ENCODE measurements at regions not wholly inside any gene's neighbourhood (a gene's known extent, or its start where the extent isn't known, plus 50 kb on each side); places are given as distances from the start of the nearest gene placed in this dataset.
A peak's percentile ranks its signal among the peaks of the same experiment; 100 is the strongest.
"Not testable (repeated sequence)": the region's sequence is repeated elsewhere in the genome, so short reads cannot be mapped to it uniquely, and the experiment has no call there.

DNA sequence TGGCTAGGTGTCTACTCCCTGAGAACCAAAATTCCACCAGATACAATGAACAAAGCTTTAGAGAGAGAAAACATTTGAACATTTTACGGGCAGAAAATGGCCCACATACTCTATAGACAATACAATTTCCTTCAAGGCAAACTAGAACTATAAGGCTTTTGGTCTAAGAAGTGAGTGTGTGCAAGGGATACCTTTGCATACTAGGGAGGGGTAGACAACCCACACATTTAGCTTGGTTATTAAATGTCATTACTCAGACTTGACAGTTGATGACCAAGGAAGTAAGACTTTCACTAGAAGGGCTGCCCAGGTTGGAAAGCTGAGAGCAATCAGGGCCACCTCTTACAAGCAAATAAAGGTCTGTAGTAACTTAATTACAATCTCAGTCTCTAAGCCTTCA is 64.0 kb upstream of the PLEKHM1 start:
- DNase-seq (ENCODE audit: low read depth): not testable (repeated sequence)

DNA sequence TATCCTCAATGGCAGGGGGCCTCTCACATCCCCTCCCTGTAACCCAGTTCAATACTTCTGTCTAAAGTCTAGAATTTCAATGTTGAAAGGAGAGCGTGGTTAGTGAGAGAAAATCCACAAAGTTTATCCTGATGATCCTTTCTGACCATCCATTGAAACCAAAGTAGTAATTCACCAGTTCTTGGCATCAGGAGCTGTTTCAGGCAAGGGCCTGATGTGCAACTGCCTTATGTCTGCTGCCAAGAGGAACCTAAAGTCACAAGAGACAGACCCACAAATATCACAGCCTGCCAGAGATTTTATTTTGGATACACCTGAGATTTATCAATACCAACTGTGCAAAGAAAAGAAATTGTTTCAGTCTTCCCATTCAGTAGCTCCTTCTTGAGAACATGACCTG is 68.3 kb upstream of the PLEKHM1 start:
- not testable (repeated sequence) for DNase-seq (ENCODE audit: low read depth)

DNA sequence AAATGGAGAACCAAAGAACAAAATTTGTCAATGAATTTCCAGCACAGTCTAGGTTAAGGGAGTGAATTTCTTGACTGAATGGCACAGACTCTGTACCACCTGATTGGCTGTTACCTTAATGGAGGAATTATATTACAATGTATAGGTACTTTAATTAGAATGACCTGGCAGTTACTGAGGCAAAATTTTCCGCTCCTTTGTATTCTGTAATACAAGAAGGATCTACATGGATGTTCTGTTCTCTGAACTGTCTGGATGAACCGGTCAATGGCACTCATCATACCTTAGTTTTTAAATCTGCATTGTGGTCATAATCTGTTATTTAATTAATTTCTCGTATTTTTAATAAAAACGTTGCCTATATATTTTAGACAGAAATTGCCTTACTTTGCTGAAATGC is 72.3 kb upstream of the PLEKHM1 start:
- DNase-seq (ENCODE audit: low read depth): not testable (repeated sequence)

DNA sequence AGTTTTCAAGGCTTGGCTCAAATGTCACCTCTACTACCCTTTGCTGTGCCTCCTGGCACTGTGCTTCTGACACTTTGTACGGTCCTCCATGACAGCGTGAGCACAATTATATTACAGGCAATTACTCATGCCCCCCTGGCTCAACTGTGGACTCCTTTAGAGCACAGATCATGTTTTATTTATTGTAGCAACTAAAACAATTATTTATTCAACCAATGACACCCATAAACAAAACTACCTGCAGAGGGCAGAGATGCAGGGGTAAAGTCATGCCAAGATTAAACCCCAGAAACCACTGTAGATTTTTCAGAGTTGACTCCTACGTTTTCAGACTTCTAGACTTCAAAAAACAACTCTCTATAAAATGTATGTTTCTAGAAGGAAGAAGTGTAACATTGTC is 72.8 kb upstream of the PLEKHM1 start:
- DNase-seq (ENCODE audit: low read depth): not testable (repeated sequence)

DNA sequence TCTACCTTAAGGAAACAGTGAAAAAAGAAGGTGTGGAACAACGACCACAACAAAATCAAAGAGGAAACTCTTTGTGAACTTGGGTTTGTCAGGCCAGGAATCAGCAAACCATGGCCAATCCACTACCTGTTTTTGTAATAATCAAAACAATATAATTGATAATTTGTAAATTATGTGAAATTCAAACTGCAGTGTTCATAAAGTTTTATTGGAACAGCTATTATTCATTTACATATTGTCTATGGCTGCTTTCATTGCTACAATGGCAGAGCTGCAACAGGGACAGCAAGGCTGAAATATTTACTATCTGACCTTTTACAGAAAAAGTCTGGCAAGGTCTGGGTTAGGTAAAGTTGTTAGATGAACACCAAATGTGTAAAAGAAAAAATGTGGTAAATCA is 77.8 kb upstream of the PLEKHM1 start:
- not testable (repeated sequence) for DNase-seq (ENCODE audit: low read depth)

DNA sequence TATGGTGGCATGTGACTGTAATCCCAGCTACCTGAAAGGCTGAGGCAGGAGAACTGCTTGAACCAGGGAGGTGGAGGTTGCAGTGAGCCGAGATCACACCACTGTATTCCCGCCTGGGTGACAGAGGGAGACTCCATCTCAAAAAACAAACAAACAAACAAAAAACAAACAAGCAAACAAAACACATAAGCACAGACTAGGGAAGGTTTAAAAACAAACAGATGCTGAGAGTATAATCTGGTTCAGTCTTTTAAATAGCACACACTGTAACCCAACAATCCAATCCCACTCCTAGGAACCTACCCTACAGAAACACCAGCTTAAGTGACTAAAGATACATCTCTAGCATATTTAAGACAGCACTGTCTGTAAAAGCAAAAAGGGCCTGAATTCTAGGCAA is 82.8 kb upstream of the PLEKHM1 start:
- not testable (repeated sequence) for DNase-seq (ENCODE audit: low read depth)

DNA sequence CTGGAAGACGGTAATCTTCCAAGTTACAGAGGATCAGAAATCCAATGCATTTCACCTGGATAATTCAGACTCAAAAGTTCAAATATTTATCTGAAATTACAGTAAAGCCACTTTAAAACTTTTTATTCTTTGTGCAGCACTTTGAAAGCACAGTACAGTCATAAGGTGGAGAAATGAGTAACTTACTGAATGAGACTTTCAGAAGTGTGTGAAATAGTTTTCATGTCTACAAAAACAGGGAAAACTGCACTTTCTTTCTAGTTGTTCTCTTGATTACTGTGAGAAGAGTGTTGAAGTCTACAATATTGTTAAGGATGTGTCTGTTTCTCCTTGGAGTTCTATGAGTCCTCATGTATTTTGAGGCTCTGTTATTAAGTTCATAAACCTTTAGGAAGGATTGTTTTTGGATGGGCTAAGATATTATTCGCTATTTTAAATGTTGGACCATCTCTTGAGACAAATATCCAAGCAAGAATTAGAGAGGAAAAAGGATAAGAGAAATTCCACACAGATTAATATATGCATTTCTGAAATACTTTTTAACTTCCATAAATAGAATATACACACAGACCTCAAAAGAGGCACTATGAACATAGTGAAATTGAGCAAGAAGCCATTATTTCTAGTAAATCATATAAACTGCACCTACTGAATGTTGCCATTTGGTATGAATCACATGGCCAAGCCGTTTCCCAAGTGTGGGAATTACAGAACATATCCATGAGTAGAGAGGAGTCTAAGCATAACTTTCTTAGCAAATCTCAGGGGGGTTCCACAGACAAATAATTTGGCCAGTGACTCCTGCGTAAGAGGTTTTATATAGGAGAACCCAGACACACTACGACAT is 83.6 kb upstream of the PLEKHM1 start:
- DNase-seq (ENCODE audit: low read depth): no peak

DNA sequence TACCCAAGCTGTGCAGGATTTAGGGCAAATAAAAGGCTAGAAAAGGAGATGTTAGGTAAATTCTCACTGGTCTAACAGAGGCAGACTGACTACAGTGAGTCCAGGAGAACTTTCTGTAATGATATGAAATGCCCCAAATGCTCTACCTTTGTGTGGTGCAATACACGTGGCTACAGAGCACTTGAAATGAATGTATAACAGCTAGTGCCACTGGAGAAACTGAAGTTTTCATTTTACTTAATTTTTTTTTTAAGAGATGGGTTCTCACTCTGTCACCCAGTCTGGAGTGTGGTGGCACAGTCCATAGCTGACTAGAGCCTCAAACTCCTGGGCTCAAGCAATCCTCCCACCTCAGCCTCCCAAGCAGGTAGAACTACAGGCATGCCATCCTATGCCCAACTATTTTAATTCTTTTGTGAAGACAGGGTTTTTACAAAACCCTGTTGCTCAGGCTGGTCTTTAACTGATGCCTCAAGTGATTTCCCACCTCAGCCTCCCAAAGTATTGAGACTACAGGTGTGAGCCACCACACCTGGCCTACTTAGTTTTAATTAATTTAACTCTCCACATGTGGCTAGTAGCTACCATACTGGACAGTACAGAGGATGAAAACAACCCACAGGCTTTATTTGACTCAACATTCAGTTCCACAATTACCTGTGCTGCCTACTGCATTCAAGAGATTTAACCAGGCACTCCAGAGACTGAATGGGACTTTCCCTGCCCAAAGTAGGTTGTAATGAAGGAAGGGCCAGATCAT is 84.8 kb upstream of the PLEKHM1 start:
- no peak for DNase-seq (ENCODE audit: low read depth)

DNA sequence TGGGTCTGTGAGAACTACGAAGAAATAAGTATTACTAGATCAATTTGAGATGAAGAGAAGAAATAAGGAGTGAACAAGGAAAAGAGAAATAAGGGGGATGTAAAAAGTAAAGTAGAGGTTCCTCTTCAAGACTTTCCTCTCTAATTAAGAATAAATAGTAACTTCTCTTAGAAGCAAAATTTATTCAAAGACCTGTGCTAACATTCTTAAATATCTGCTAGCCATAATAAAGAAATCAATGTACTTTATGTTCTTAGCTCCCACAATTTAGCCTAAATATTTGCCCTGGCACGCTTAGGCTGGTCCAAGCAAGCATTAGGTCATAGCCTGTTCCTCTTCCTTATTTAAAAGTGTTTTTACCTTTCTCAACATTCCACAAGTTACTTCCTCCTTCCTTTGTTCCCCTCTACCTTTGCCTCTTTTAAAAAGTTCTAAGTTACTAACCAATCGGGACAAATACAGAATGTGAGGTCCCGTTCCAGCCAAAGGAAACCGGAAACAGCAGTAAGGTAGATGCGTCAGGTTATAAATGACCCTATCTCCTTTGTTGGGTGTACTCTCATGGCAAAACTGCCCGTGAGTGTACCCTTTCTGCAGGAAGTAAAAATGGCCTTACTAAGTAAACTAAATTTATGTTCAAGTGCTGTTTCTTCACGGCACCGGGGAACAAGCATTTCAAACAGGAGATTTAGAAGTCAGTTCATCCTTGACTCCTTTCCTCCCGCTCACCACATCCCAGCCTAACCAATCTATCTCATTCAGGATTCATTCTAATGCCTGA is 86.2 kb upstream of the PLEKHM1 start:
- DNase-seq (ENCODE audit: low read depth): not testable (repeated sequence)

DNA sequence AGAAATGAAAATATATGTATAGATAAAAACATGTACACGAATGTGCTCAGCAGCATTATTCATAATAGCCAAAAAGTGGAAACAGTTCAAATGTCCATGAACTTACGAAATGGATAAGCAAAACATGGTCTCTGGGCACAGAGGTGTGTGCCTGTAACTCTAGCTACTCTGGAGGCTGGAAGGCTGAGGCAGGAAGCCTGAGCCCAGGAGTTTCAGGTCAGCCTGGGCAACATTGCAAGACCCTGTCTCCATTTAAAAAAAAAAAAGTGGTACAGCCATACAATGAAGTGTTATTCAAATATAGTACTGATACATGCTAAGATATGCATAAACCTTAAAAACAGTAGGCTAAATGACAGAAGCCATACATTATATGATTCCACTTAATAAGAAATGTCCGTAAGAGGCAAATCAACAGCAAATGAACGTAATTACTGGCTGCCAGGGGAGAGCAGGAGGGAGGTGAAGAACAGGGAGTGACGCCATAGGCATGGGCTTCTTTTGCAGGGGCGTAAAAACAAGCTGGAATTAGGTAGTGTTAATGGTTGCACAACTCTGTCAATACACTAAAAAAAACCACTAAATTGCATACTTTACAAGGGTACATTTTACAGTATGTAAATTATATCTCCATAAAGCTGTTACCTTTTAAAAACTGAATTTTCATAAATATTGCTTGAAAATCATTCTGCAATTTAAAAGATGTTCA is 87.2 kb upstream of the PLEKHM1 start:
- DNase-seq (ENCODE audit: low read depth): no peak

DNA sequence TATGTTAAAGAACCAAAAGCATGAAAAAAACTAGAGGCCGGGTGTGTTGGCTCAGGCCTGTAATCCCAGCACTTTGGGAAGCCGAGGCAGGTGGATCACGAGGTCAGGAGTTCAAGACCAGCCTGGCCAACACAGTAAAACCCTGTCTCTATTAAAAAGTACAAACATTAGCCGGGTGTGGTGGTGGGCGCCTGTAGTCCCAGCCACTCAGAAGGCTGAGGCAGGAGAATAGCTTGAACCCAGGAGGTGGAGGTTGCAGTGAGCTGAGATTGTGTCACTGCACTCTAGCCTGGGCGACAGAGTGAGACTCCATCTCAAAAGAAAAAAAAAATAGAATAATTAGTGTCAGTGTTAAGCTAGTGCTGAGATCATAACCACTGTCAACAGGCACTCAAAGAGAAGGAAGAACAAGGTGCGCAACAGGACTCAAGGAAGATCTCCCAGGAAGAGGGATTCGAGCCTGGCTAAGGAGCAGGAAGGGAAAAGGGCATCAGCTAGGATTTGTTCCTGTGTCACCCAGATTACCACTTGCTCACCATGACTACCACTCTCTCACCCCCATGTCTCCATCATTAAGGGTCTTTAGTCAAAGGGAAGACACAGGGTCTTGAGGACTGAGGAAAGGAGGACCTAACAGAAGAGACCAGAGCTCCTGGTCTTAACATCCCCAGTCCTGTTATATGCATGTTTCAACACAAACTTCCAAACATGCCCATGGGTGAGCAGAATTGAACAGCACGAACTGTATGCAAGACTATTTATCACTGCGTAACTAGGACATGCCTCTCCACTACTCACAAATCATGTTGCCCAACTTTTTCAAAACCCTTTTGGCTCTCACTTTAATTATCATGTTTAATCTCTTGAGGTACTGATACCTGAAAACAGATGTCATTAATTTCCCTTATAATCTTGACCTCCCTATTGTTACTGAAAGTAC is 88.3 kb upstream of the PLEKHM1 start:
- no peak for DNase-seq (ENCODE audit: low read depth)

DNA sequence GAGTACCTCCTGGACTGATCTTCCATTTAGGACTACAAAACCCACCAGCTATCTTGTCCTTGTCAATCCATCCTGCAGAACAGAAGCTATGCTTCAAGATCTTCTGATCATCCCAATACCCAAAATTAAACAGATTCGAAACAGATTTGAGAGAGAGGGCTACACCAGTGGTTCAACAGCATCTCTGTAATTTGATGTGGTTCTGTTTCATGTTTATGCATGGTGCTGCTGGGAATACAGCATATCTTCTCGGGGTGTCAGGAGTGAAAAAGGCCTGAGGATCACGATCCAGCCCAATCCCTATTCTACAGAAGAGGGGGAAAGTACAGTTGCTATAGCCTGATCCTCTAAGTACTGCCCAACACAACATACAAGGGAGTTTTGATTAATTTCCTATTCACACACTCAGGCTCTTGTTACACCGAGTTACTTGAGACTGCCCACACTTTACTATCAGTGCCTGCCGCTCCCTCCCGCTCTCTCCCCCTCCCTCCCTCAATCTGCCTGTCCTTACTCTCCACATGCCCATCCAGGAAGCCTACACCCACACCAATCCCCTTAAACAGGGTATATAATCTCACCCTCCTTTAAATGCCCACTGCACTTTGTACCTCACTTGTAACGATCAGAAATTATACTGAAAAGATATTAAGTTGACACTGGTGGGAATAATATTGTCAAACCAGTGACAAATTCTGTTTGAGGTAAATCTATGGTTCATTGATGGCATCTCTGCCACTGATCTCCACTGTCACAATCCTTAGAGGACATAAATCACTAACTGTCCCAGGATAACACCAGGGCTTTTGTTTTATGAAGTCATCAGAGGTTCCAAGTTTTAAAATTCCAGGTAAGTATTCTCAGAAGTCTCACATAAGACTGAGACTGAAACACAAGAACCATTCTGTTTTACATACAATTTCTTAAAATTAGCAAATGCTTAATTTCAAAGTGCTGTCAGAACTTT is 89.3 kb upstream of the PLEKHM1 start:
- no peak for DNase-seq (ENCODE audit: low read depth)

DNA sequence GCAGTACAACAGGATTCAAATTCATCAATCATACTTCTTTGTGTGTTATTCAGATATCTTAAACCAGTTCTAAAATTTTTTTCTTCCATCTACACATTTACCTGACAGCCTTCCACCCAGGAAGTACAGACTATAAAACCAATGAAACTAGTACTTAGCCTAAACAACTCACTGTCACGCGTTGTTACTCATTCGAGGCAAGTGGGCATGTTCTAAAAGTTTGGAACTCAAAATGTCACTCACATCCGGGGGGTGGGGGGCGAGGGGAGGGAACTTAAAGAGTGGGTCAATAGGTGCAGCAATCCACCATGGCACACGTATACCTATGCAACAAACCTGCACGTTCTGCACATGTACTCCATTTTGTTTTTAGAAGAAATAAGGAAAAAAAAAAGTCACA is 90.4 kb upstream of the PLEKHM1 start:
- no peak for DNase-seq (ENCODE audit: low read depth)

DNA sequence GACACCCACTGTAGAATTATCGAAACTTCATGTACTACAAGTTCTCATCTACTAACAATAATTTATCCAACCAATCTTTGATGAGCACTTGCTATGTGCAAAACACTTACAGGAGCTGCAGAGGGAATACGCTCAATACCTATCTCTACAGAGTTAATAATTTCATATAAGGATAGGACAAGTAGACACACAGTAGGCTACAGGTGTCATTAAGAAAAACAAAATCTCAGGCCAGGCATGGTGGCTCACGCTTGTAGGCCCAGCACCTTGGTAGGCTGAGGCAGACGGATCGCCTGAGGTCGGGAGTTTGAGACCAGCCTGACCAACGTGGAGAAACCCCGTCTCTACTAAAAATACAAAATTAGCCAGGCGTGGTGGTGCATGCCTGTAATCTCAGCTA is 91.3 kb upstream of the PLEKHM1 start:
- DNase-seq (ENCODE audit: low read depth): no peak

DNA sequence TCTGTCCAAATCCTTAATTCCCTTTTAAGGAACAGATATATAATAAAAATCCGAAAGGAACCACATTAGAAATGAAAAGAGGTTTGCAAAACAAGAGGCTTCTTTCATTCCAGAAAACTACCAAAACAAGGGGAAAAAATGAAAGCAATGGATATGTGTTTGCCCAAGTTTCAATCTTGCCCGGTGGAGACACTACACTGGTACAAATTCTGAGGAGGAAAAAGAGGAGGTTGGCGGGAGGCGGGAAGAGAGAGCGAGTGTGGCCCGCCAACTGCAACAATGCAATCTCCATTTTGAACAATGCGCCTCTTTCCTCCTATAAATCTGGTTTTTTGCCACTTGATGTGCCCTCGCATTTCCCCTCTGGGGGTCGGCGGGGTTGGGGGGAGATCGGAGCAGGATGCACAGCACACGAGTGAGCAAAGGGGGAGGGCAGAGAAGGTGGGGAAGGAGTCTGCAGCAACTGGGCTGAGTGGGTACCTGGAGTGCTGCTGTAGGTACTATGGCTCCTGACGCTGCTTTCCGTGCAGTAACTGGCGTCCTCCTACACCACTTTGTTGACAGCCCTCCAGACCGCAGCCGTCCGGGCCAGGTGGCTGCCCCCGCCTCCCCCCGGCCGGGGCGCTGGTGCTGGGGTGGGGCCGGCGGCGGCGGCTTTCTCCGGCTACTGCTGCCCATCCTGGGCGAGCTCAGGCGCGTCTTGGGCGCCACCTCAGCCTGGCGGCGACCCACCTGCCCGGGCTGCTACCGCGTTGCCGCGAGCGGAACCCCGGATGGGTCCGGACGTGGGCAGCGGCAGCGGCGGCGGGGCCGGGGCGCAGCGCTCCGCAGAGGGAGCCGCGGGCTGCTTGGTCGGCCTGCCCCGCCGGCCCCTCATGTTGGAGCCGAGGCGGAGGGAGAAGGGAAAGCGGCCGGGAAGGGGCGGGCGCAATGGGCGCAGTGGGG is 93.8 kb upstream of the PLEKHM1 start:
- peak; percentile 52 for DNase-seq (ENCODE audit: low read depth)

DNA sequence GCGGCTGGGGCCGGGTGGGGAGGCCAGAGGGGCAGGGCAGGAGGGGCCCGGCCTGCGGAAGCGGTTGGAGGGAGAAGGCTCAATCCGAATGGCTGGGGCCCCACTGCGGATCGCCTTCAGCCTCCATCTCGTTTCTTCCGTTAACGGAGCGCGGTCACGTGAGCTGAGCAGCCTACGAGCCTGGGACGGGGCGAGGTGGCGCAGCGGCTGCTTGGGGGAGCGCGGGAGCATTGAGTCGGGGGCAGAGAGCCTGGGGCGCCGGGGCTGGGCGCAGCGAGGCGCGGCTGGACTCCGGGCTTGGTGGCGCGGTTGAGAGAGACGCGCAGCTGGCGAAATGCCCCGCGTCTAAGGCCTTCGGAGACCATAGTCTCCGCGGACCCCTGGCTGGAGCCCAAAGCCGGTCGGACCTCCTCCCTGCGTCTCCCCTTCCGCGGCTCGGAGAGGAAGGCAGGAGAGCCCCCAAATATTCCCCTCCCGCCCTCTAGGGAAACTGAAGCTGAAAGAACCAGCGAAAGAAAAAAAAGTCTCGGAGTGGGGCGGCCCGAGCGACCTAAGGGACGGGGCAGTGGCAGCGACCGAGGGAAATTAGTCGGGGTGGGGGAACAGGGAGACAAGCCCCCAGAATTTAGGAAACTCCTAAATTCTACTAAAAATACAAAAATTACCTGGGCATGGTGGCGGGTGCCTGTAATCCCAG is 94.7 kb upstream of the PLEKHM1 start:
- peak; percentile 79 for DNase-seq (ENCODE audit: low read depth)

DNA sequence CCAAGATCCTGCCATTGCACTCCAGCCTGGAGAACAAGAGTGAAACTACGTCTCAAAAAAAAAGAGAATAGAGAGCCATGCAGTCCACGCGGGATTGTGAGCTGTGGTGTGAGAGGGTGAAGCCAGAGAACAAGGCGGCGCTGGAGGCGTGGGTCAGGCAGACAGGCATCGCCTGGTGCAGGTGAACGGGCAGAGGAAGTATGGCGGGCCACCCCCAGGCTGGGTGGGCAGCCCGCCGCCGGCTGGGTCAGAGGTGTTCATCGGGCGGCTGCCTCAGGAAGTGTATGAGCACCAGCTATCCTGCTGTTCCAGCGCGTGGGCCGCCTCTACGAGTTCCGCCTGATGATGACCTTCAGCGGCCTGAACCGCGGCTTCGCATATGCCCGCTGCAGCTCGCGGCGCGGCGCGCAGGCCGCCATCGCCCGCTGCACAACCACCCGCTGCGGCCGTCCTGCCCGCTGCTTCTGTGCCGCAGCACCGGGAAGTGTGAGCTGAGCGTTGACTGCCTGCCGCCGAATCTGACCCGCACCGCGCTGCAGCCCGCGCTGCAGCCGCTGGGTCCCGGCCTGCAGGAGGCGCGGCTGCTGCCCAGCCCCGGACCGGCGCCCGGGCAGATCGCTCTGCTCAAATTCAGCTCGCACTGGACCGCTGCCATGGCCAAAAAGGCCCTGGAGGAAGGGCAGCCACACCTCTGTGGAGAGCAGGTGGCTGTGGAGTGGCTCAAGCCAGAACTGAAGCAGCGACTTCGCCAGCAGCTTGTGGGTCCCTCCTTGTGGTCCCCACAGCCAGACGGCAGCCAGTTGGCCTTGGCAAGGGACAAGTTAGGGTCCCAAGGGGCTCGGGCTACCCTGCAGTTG is 95.5 kb upstream of the PLEKHM1 start:
- DNase-seq (ENCODE audit: low read depth): not testable (repeated sequence)

All from stimulated activated CD8-positive, alpha-beta memory T cell treated with anti-CD3 and anti-CD28 coated beads, Interleukin-4, amount 100 ng/mL, for 24 hours (primary cell).